HG03354 (cell line): ENCODE measurements at regions not wholly inside any gene's neighbourhood (a gene's known extent, or its start where the extent isn't known, plus 50 kb on each side); places are given as distances from the start of the nearest gene placed in this dataset.
"Not testable (repeated sequence)": the region's sequence is repeated elsewhere in the genome, so short reads cannot be mapped to it uniquely, and the experiment has no call there.

Experiments
- ATAC-seq: cut with Tn5 transposase; IDR thresholded peaks from one replicate; pipeline ENCODE4 v1.9.1; 2021; ENCODE audit warnings: mild to moderate bottlenecking; ENCODE audit not compliant: unreplicated experiment, poor library complexity, severe bottlenecking

DNA sequence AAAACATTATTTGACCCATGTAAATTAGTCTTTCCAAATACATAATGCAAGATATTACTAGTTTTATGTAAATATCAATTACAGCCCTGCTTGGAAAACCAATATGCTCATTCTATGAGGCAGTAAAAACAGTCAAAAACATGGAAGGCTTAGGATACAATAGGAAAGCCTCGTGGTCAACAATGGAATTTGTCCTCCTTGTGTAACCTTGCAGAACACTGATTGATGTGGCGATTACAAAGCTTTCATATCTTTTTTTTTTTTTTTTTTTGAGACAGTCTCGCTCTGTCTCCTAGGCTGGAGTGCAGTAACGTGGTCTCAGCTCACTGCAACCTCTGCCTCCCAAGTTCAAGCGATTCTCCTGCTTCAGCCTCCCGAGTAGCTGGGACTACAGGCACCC, 157.3 kb upstream of the BET1 start:
- ATAC-seq = no peak

DNA sequence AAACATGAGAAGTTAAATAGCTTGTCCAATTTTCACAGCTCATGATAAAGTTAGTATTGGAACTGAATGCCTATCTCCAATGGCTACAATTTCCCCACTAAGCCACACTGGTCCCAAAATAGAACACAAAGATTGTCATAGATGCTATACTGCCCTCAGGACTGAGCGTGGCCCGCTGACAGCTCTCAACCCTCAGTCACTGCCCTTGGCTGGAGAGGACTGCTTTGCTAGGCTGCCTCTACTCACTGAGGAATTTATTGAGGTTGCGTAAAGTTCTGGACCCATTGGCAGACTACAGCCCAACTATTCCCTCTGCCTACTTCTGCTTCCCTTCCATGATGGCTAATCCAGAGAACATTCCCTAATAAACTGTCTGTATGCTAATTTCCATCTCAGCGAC, 165.5 kb upstream of the BET1 start:
- ATAC-seq = no peak

DNA sequence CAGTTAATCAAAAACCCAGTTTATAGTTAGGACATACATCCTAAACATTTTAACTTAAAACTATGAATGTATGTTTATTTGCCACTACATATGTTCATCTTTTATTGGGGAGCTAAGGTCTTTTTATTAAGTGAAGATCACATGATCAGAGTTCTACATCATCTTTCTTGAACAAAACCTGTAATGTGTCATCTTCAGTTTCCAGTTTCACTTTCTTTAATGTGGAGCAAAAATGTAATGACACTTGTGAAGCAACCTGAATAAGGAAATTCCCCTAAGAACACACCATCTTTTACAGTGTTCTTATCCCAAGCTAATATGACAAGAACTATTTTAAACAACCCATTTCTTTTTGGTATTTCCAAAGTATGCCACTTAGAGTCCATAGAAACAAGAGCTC, 166.7 kb upstream of the BET1 start:
- ATAC-seq = peak; percentile 93

DNA sequence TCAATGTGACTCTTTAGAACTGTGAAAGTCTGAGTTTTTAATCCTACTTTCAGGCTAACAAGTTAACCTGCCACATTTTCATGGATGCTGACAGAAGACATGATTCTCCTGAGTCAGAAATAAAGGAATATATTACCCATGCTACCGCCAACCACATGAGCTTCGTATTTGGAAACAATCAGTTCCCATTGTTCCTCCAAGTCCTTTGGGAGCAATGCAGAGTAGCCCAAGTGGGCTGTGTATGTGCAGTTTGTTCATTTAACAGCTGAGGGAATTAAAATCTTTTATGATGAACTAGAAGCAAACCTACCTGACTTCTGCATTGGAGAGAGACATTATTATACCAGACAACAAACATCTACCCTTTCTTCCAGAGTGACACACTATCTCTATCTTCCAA, 169.3 kb upstream of the BET1 start:
- ATAC-seq = no peak

DNA sequence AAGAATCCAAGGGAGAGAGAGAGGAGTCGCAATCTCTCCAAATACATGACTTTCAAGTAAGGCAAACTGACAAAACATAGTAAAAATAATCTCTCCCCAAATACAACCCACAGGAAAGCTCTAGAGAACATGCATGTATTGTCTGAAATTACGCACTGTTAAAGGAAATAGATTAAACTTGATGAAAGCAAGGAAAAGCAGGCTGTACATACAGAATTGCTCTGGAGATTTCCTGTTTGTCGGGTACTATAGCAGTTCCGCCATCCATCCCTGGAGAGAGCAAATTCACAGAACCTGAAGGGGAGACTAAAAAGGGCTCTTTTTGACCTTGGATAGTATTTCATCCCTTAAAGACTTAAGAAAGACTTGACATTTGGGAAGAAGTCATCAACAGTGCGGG, 170.2 kb upstream of the BET1 start:
- no peak for ATAC-seq

DNA sequence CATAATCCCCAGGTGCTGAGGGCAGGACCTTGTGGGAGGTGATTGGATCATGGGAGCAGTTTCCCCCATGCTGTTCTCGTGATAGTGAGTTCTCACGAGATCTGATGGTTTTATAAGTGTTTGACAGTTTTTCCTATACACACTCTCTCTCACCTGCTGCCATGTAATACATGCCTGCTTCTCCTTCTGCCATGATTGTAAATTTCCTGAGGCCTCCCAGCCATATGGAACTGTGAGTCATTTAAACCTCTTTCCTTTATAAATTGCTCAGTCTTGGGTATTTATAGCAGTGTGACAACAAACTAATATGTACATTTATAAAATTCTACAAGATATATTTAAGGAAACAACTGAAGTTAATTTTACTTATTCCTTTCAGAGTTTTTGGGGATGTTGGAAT, 170.8 kb upstream of the BET1 start:
- ATAC-seq = no peak

DNA sequence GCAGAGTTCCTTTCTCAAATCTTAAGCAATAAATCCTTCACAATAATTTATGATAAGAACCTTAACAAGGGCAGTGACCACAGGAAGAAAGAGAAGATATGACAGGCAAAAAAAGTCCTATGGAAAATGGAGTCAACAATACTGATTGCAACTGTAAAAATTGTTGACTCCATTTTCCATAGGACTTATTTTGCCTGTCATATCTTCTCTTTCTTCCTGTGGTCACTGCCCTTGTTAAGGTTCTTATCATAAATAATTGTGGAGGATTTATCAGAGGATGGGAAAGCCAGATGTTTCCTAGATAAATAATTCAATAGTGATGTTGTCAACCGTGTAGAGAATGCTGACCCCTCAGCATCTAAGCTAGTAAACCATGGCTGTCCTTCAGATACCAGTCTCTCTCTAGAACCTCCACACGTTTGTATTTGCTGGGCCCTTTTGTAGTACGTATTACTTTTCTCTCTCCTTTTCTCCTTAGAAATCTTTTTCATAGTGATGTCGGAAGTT, 172.6 kb upstream of the BET1 start:
- no peak for ATAC-seq

DNA sequence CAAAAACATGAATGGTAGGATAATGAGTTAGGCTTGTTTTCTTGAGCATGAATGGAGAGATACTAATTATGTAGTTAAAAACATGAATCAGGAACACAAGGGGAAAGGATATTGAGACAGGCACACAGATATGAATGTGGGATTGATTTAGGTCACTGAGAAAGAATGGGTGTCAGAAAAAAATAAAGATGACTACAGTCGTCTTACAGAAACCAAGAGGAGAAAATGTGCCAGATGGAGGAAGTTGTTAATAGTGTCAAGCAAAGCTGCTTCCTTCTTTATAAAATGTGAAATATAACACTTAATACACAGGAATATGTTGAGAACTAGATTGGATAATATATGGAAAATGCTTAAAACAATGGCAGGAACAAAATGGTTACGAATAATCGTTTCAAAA, 173.3 kb upstream of the BET1 start:
- no peak for ATAC-seq

DNA sequence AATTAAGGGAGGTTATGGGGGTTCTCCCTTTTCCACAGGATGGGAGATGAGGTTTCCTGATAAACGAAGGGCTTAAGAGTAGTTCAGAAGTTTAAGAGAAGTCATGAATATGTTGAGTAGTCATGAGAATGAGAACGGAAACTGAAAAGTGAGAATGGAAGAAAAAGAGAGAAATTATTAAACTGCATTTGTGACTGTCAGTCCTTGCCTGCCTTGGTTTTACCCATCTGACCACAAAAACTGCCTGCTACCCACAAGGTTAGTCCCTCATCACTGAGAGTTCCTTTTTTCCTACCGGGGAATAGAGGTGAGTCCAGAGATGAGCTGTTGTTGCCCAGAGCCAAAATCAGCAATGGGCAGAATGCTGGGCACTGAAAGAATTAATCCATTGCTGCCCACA, 174.1 kb upstream of the BET1 start:
- peak; percentile 85 for ATAC-seq

DNA sequence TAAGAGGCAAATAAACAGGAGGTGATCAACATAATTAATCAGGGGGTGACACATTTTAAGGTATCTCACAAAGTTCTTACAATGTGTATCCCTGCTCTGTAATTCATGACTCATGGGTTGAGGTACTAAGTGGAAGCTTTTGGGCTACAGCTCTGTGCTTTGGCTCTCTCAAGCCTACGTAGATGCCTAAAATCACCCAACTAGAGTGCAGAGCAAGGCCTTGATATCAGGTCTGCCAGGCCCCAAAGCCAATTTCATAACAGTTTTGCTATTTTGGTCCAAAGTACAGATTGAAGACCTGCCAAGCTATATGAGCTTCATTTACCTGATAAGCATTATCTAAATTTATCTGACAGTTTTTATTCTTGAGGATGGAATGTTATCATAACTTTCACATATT, 175.3 kb upstream of the BET1 start:
- ATAC-seq = no peak

DNA sequence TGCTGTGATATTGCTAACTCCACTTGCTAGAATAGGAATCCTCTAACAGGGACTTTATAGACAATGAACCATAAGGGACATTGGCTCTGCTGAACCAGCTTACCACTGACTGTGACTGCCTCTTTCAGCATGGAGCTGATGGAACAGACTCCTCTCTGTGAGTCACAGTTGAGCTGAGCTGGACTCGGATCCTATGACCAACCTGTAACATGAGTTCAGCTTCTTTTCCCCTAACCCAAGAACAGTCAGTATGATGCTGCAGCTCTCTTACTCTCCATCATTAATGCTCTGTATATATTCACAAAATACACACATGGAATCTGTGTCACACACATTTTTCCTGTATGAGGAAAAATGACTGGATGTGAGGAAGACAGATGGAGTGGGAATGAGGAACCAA, 177.9 kb upstream of the BET1 start:
- ATAC-seq = no peak

DNA sequence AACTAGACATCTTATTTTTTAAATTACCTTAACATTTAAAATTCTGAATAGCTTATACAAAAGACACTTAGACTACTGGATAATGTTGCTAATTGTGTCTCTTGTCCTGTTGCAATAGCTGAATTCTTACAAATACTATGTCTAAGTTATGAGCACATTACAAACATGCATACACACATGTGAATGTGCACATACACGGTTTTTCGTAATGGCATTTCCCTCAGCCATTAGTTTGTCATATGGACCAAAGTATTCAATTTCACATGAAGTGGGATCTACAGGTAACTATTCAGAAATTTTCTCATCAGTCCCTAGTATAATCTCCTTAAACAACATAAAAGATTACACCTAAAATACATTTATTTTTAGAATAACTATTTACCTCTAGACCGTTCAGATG, 178.6 kb upstream of the BET1 start:
- ATAC-seq = no peak

DNA sequence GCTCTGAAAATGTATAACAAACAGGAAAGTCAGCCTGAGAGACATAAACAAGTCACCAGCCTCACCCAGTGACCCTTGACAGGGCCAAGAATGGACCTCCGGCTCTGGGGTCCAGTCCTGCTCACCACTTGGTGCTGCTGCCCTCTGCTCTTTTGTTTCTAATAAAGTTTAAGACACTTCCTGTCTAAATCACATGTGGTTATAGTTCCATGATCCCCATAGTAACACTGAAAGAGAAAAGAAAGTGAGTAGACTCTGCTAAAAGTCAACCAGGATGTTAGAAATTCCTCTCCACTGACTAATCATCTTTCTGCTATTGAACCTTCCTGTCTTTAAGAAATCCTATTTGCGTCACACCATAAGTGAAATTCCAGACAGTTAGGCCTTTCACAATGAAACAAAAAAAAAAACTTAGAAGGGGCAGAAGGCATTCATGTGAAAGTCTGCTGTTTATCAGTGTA, 179.2 kb upstream of the BET1 start:
- ATAC-seq = no peak

DNA sequence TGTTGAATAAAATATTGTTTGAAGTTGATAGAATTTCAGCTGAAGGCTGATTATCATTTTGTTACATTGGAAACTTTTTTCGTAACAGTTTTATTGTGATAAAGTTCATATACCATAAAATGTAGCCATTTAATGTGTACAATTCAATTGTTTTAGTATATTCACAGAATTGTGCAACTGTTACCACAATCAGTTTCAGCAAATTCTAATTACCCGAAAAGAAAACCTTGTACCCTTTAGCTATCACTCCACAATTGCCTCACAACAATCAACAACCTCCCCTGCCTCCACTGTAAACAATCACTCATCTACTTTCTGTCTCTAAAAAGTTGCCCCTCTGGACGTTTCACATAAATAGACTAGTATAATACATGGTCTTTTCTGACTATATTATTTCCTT, 179.7 kb upstream of the BET1 start:
- ATAC-seq = no peak

DNA sequence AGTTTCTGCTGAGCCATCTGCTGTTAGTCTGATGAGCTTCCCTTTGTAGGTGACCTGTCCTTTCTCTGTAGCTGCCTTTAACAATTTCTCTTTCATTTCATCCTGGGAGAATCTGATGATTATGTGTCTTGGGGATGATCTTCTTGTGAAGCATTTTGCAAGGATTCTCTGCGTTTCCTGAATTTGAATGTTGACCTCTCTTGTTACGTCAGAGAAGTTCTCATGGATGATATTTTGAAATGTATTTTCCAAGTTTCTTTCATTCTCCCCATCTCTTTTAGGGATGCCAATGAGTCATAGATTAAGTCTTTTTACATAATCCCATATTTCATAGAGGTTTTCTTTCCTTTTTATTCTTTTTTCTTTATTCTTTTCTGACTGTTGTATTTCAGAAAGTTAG, 184.2 kb upstream of the BET1 start:
- ATAC-seq = no peak

DNA sequence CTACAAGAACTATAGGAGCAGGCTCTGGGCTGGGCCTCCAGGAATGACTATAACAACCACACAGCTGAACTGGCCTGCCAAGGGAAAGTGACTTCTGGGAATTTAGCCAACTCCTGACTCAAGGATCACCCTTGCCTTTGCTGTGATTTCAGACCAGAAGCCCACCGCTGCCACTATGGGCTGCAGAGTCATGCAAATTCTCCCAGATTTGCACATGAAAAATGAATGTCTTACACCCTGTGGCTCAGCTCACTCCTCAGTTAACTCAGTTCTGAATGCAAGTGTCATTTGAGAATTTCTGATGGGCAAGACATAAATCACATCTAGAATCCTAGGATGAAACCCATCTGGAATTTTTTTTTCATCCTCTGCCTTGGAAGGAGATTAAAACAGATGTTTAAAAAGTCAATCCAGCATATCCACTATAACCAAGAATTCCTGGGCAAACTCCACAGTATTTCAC, 186.5 kb upstream of the BET1 start:
- ATAC-seq = no peak

DNA sequence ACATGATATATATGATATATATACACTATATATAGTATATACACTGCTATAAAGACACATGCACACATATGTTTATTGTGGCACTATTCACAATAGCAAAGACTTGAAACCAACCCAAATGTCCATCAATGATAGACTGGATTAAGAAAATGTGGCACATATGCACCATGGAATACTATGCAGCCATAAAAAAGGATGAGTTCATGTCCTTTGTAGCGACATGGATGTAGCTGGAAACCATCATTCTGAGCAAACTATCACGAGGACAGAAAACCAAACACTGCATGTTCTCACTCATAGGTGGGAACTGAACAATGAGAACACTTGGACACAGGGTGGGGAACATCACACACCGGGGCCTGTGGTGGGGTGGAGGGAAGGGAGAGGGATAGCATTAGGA, 190.3 kb upstream of the BET1 start:
- not testable (repeated sequence) for ATAC-seq

DNA sequence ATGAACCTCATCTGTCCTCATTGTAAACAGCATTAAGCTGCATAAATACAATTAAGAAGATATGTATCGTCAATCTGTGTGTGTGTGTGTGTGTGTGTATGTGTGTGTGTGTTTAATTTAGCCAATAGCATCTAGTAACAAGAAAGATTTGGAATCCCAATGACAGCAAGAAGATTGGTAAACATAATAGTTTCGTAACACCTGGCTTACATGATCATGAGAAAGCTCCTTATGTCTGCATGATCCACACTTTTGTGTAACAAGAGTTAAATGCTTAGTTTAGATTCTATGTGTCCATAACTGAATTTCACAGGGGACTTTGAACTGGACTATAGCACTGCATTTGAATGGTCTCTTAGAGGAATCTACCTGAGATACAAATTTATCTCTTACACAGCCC, 191.0 kb upstream of the BET1 start:
- no peak for ATAC-seq

DNA sequence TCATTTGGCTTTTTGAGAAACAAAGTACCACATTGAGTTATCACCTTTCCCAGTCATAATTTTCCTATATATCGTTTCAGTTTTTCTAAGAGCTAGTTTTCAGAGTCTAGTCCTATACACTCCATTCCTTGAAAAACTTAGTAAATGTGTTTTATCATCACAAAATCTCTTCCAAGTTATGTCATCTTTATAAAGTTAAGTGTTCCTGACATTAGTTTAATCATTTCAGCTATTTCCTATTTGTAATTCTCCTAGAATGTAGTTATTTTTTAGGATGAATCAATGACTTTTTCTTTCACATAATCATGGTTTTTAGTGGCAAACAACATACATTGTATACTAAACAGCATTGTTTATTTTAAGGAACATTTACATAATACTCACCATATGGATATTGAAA, 191.7 kb upstream of the BET1 start:
- no peak for ATAC-seq

DNA sequence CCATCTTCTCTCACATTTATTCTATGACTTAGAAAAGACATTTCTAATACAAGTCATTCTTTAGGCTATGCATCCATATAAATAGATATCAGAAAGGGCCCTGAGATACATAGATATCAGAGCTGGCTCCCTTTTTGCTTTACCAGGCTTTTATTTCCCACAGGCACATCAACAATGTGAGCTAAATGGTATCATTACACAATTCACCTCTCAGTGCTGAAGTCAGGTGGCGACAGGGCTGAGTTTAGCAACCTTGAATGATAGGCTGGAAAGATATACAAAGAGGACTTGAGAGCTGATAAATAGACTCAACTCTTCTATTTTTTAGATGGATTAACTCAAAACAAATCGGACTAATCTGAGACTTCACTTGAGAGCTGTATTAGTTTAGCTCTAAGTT, 189.2 kb upstream of the COL1A2 start:
- ATAC-seq = no peak

DNA sequence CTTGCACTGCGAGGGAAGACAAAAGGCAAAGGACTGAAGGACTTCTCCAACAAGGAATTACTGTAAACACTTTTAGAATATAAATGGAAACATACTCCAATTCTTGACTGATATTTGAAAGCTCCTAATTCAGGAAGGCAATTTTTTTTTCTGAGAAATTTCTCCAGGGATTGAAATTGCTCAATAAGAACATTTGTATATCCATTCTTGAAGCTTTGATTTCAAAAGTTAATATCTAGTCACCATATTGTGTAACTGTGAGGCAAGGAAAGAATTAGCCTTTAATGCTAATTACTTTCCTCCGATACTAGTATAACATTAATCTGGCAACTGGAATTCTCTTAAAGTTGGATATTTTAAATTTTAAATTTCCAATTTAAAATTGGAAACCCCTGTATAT, 188.4 kb upstream of the COL1A2 start:
- no peak for ATAC-seq

DNA sequence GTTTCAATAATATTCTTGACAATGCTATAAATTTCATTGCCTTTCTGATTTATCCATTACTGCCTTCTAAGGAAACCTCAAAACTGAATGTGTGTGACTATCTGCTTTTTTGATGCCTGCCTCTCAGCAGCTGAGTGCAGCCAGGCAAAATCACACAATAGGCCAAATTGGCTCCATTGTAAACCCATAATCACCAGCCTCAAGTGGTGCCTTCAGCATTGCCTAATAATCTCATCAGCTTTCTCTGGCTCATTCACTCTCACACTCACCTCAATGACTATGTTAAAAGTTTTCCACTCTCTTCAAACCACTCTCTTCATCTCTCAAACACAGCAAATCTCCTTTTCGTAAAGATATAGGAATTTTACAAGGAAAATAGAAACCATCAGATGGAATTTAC, 182.5 kb upstream of the COL1A2 start:
- no peak for ATAC-seq
